DND-41 (cell line): ENCODE measurements at regions not wholly inside any gene's neighbourhood (a gene's known extent, or its start where the extent isn't known, plus 50 kb on each side); places are given as distances from the start of the nearest gene placed in this dataset.

ENCODE experiments used
- ATAC-seq: fragments of 200-7000 bp; cut with Tn5 transposase; 3 replicates; pipeline ENCODE4 v1.9.1; 2021; ENCODE audit warnings: low read depth; ENCODE audit not compliant: insufficient read depth
- DNase-seq: peaks from one replicate; pipeline ENCODE4 v3.0.0-alpha.2; 2020
- H2AFZ ChIP-seq: 2 replicates; pipeline ENCODE4 v1.6.0; 2012; ENCODE audit warnings: low read depth, low read length
- H3K27ac ChIP-seq: 2 replicates; pipeline ENCODE4 v1.5.1; 2012; ENCODE audit warnings: low read length, inconsistent platforms
- H3K27me3 ChIP-seq: fragments of 200-600 bp; sonication (generic); 2 replicates; pipeline ENCODE4 v1.6.0; 2012; ENCODE audit warnings: low read length, mild to moderate bottlenecking, inconsistent platforms; ENCODE audit not compliant: insufficient read depth, poor library complexity
- H3K36me3 ChIP-seq: 2 replicates; pipeline ENCODE4 v1.5.1; 2012; ENCODE audit warnings: low read length, inconsistent platforms; ENCODE audit not compliant: insufficient read depth
- H3K4me1 ChIP-seq: 2 replicates; pipeline ENCODE4 v1.5.1; 2012; ENCODE audit warnings: mild to moderate bottlenecking, low read length; ENCODE audit not compliant: insufficient read depth
- H3K4me2 ChIP-seq: 2 replicates; pipeline ENCODE4 v1.6.0; 2012; ENCODE audit warnings: mild to moderate bottlenecking, moderate library complexity, low read length, inconsistent platforms; ENCODE audit not compliant: insufficient read depth
- H3K4me3 ChIP-seq, 2 experiments: fragments of 200-600 bp in 1 of 2; shearing (Covaris generic) in 1 of 2; 2 replicates each; pipeline ENCODE4 v1.5.1; 2012 to 2016; ENCODE audit warnings: inconsistent platforms in 2 of 2, low read length in 2 of 2, mild to moderate bottlenecking in 2 of 2, low read depth in 1 of 2, moderate library complexity in 1 of 2
- H3K79me2 ChIP-seq: 2 replicates; pipeline ENCODE4 v1.6.0; 2012; ENCODE audit warnings: low read length, inconsistent platforms; ENCODE audit not compliant: insufficient read depth
- H3K9ac ChIP-seq: 2 replicates; pipeline ENCODE4 v1.6.0; 2012; ENCODE audit warnings: low read depth, mild to moderate bottlenecking, inconsistent platforms, low read length, moderate library complexity
- H3K9me3 ChIP-seq: 2 replicates; pipeline ENCODE4 v1.5.1; 2012; ENCODE audit warnings: low read length, moderate library complexity, mild to moderate bottlenecking, inconsistent platforms; ENCODE audit not compliant: insufficient read depth, severe bottlenecking
- H4K20me1 ChIP-seq: 2 replicates; pipeline ENCODE4 v1.6.0; 2012; ENCODE audit warnings: low read length; ENCODE audit not compliant: insufficient read depth
- CTCF ChIP-seq: IDR thresholded peaks from 2 replicates; pipeline ENCODE4 v1.5.1; 2012; ENCODE audit warnings: borderline replicate concordance, low read length, moderate library complexity, mild to moderate bottlenecking; ENCODE audit not compliant: poor library complexity, severe bottlenecking; ENCODE audit errors: extremely low read depth
- EZH2 ChIP-seq: IDR thresholded peaks from 3 replicates; pipeline ENCODE4 v1.6.1; 2012; ENCODE audit warnings: borderline replicate concordance, low read depth, mild to moderate bottlenecking, moderate library complexity, low read length, inconsistent platforms; ENCODE audit not compliant: severe bottlenecking

- TF ChIP-seq CTCF: no peak
- no peak for TF ChIP-seq EZH2
These were observed 418.3 kb upstream of the B3GAT1 start for GRCh38 chr11:134830312-134830711.

GRCh38 chr11:134823970-134824369, 411.9 kb upstream of the B3GAT1 start:
- Histone ChIP-seq H3K79me2 (no peaks in the 10 kb centered on the region), H3K27me3 (no peaks in the 10 kb centered on the region), H4K20me1 (no peaks in the 10 kb centered on the region), H3K36me3 (no peaks in the 10 kb centered on the region), H3K4me3 (no peak overlapping the region), H3K4me1 (no peaks in the 10 kb centered on the region), H3K9ac (no peak overlapping the region), H3K9me3 (no peaks in the 10 kb centered on the region), H3K27ac (no peak overlapping the region), H2AFZ (no peak overlapping the region), H3K4me2 (no peak overlapping the region)
- TF ChIP-seq EZH2: no peak
- TF ChIP-seq CTCF: no peak
- DNase-seq (no peak), ATAC-seq (no peak)

More at GRCh38 chr11:134830312-134830711, 418.3 kb upstream of the B3GAT1 start:
- Histone ChIP-seq H3K4me1 (no peaks in the 10 kb centered on the region), H3K4me3 (no peak overlapping the region), H3K36me3 (no peaks in the 10 kb centered on the region), H3K27me3 (no peaks in the 10 kb centered on the region), H2AFZ (no peak overlapping the region), H3K79me2 (no peaks in the 10 kb centered on the region), H4K20me1 (no peaks in the 10 kb centered on the region), H3K9ac (no peak overlapping the region), H3K4me2 (no peak overlapping the region), H3K27ac (no peak overlapping the region), H3K9me3 (peaks cover 3% of the 10 kb centered on the region)
- DNase-seq (no peak), ATAC-seq (no peak)

- DNase-seq (no peak), ATAC-seq (no peak)
- H3K27me3 ChIP-seq: no peaks in the 10 kb centered on the region
- no peak overlapping the region for H2AFZ ChIP-seq
- H4K20me1 ChIP-seq: no peaks in the 10 kb centered on the region
- no peaks in the 10 kb centered on the region for H3K79me2 ChIP-seq
- no peak overlapping the region for H3K4me2 ChIP-seq
- H3K9me3 ChIP-seq: no peaks in the 10 kb centered on the region
- no peaks in the 10 kb centered on the region for H3K4me1 ChIP-seq
- H3K9ac ChIP-seq: no peak overlapping the region
- TF ChIP-seq CTCF (no peak), EZH2 (no peak)
- no peak overlapping the region for H3K27ac ChIP-seq
- no peak overlapping the region for H3K4me3 ChIP-seq
- no peaks in the 10 kb centered on the region for H3K36me3 ChIP-seq
These were observed 410.9 kb upstream of the B3GAT1 start for GRCh38 chr11:134822897-134823296.

- H3K4me2 ChIP-seq: no peak overlapping the region
- H3K36me3 ChIP-seq: no peaks in the 10 kb centered on the region
- H2AFZ ChIP-seq: no peak overlapping the region
- no peaks in the 10 kb centered on the region for H4K20me1 ChIP-seq
- no peaks in the 10 kb centered on the region for H3K9me3 ChIP-seq
- no peaks in the 10 kb centered on the region for H3K4me1 ChIP-seq
- H3K79me2 ChIP-seq: no peaks in the 10 kb centered on the region
- no peak overlapping the region for H3K4me3 ChIP-seq
- H3K9ac ChIP-seq: no peak overlapping the region
- TF ChIP-seq EZH2 (no peak), CTCF (no peak)
- no peak for ATAC-seq
- no peak overlapping the region for H3K27ac ChIP-seq
- H3K27me3 ChIP-seq: no peaks in the 10 kb centered on the region
- no peak for DNase-seq
These were observed 409.4 kb upstream of the B3GAT1 start for GRCh38 chr11:134821422-134821821.
